IMR-90 (cell line): ENCODE measurements at regions not wholly inside any gene's neighbourhood (a gene's known extent, or its start where the extent isn't known, plus 50 kb on each side); places are given as distances from the start of the nearest gene placed in this dataset.

ENCODE experiments used
- ATAC-seq: fragments of 200-7000 bp; cut with Tn5 transposase; 2 replicates; pipeline ENCODE4 v1.9.1; 2020; ENCODE audit warnings: low read depth, mild to moderate bottlenecking, moderate library complexity
- BruUV-seq: library from RNA; stranded (reverse); fragments of 400-500 nt; replicated peaks from 2 replicates; lab custom pipeline; 2021; lab: Mats Ljungman, UMichigan
- CTCF ChIA-PET: fragments of 300-600 bp; formaldehyde crosslinking; extraction: SDS; loops from one replicate; lab custom pipeline; 2021; ENCODE audit warnings: antibody characterized with exemption; lab: Yijun Ruan, JAX
- POLR2A ChIA-PET: fragments of 300-600 bp; sonication (Branson Sonifier 250); formaldehyde crosslinking; loops from one replicate; lab custom pipeline; 2022; ENCODE audit warnings: antibody characterized with exemption; ENCODE audit not compliant: unreplicated experiment; lab: Charles Lee
- DNase-seq: peaks from one replicate; pipeline ENCODE4 v3.0.0; 2013
- H2AFZ ChIP-seq: replicated peaks from 2 replicates; pipeline ENCODE3; 2013; ENCODE audit warnings: low read length, mild to moderate bottlenecking; ENCODE audit not compliant: poor library complexity
- H2AK5ac ChIP-seq: 2 replicates; pipeline ENCODE4 v1.6.1; 2013; ENCODE audit warnings: low read depth, low read length, inconsistent platforms
- H2AK9ac ChIP-seq: replicated peaks from 2 replicates; pipeline ENCODE3; 2013; ENCODE audit warnings: mild to moderate bottlenecking, low read depth, low read length, moderate library complexity; ENCODE audit not compliant: poor library complexity
- H2BK120ac ChIP-seq: 2 replicates; pipeline ENCODE4 v1.6.1; 2013; ENCODE audit warnings: low read depth, low read length, inconsistent platforms
- H2BK15ac ChIP-seq: 3 replicates; pipeline ENCODE4 v1.6.1; 2013; ENCODE audit warnings: low read depth, low read length, inconsistent platforms
- H2BK20ac ChIP-seq: 2 replicates; pipeline ENCODE4 v1.6.1; 2013; ENCODE audit warnings: low read depth, mild to moderate bottlenecking, inconsistent platforms, low read length, moderate library complexity
- H2BK5ac ChIP-seq: 2 replicates; pipeline ENCODE4 v1.6.1; 2013; ENCODE audit warnings: mild to moderate bottlenecking, low read depth, low read length, inconsistent platforms; ENCODE audit not compliant: poor library complexity, severe bottlenecking
- H3K14ac ChIP-seq: replicated peaks from 2 replicates; pipeline ENCODE4 v1.6.1; 2013; ENCODE audit warnings: low read depth, low read length, inconsistent platforms
- H3K18ac ChIP-seq: 2 replicates; pipeline ENCODE4 v1.6.1; 2013; ENCODE audit warnings: low read depth, low read length, control low read depth
- H3K23ac ChIP-seq: 2 replicates; pipeline ENCODE4 v1.6.1; 2013; ENCODE audit warnings: low read depth, low read length, inconsistent platforms
- H3K27ac ChIP-seq: 2 replicates; pipeline ENCODE4 v1.5.1; 2013; ENCODE audit warnings: mild to moderate bottlenecking, control low read depth, low read length; ENCODE audit not compliant: insufficient read depth
- H3K27me3 ChIP-seq: 2 replicates; pipeline ENCODE4 v1.6.1; 2013; ENCODE audit warnings: low read length; ENCODE audit not compliant: control insufficient read depth, insufficient read depth
- H3K36me3 ChIP-seq: 2 replicates; pipeline ENCODE4 v1.6.1; 2013; ENCODE audit warnings: low read length, mixed read lengths; ENCODE audit not compliant: control insufficient read depth, insufficient read depth
- H3K4ac ChIP-seq: 2 replicates; pipeline ENCODE4 v1.6.1; 2013; ENCODE audit warnings: low read depth, low read length, inconsistent platforms
- H3K4me1 ChIP-seq: 2 replicates; pipeline ENCODE4 v1.6.1; 2013; ENCODE audit warnings: low read length, mixed read lengths; ENCODE audit not compliant: control insufficient read depth, insufficient read depth
- H3K4me2 ChIP-seq: 2 replicates; pipeline ENCODE4 v1.6.1; 2013; ENCODE audit warnings: low read depth, mild to moderate bottlenecking, control low read depth, low read length, moderate library complexity
- H3K4me3 ChIP-seq: 2 replicates; pipeline ENCODE4 v1.5.1; 2013; ENCODE audit warnings: low read depth, mild to moderate bottlenecking, control low read depth, low read length, moderate library complexity; ENCODE audit not compliant: insufficient read depth
- H3K56ac ChIP-seq: 2 replicates; pipeline ENCODE4 v1.6.1; 2013; ENCODE audit warnings: low read length, inconsistent platforms; ENCODE audit not compliant: insufficient read depth; ENCODE audit errors: extremely low read depth
- H3K79me1 ChIP-seq, 2 experiments: 2 replicates each; pipeline ENCODE4 v1.6.1; 2013; ENCODE audit warnings: low read length in 2 of 2, inconsistent platforms in 1 of 2, low read depth in 1 of 2
- H3K9ac ChIP-seq: 2 replicates; pipeline ENCODE4 v1.6.1; 2013; ENCODE audit warnings: low read depth, low read length, control low read depth
- H3K9me1 ChIP-seq: 2 replicates; pipeline ENCODE4 v1.6.1; 2013; ENCODE audit warnings: low read length, inconsistent platforms; ENCODE audit not compliant: insufficient read depth
- H3K9me3 ChIP-seq: 2 replicates; pipeline ENCODE4 v1.6.1; 2013; ENCODE audit warnings: low read length; ENCODE audit not compliant: control insufficient read depth, insufficient read depth
- H4K20me1 ChIP-seq: 2 replicates; pipeline ENCODE4 v1.6.1; 2013; ENCODE audit warnings: low read length, inconsistent platforms; ENCODE audit not compliant: insufficient read depth
- H4K5ac ChIP-seq: 2 replicates; pipeline ENCODE4 v1.6.1; 2013; ENCODE audit warnings: mild to moderate bottlenecking, low read depth, low read length, control low read depth
- H4K8ac ChIP-seq, 2 experiments: 2 replicates each; pipeline ENCODE4 v1.6.1; 2013; ENCODE audit warnings: low read depth in 2 of 2, low read length in 2 of 2, control low read depth in 1 of 2, inconsistent platforms in 1 of 2
- H4K91ac ChIP-seq: 2 replicates; pipeline ENCODE4 v1.6.1; 2013; ENCODE audit warnings: low read depth, low read length, inconsistent platforms; ENCODE audit not compliant: insufficient read depth
- BHLHE40 ChIP-seq: fragments of 150-350 bp; IDR thresholded peaks from 2 replicates; pipeline ENCODE4 v1.6.1; 2016; ENCODE audit warnings: mild to moderate bottlenecking, low read depth, low read length
- CHD1 ChIP-seq: IDR thresholded peaks from 2 replicates; pipeline ENCODE4 v1.6.1; 2012; ENCODE audit warnings: low read depth, low read length, improper control_type of control experiment
- NFE2L2 ChIP-seq: fragments of 150-350 bp; IDR thresholded peaks from 2 replicates; pipeline ENCODE4 v1.6.1; 2016; ENCODE audit warnings: low read depth, mild to moderate bottlenecking, low read length
- RAD21 ChIP-seq: IDR thresholded peaks from 2 replicates; pipeline ENCODE4 v1.6.1; 2012; ENCODE audit warnings: low read length, improper control_type of control experiment
- RCOR1 ChIP-seq: IDR thresholded peaks from 2 replicates; pipeline ENCODE4 v1.6.1; 2012; ENCODE audit warnings: mild to moderate bottlenecking, low read length, improper control_type of control experiment; ENCODE audit not compliant: insufficient replicate concordance
- RFX5 ChIP-seq: IDR thresholded peaks from 2 replicates; pipeline ENCODE4 v1.8.0; 2012; ENCODE audit warnings: low read depth, mild to moderate bottlenecking, low read length, moderate library complexity
- WGBS, 2 experiments: methylation state at CpG; one replicate each; pipeline versions ENCODE4 v1.1.5 to v1.1.7; 2013; ENCODE audit warnings: missing lambda C conversion rate in 2 of 2; ENCODE audit not compliant: insufficient read length in 1 of 2; ENCODE audit errors: extremely low coverage in 2 of 2; 5-methylcytosine and 5-hydroxymethylcytosine counted together
- dilution Hi-C: fragments of 300-500 bp; cut with HindIII; formaldehyde crosslinking; loops from one replicate; pipeline ENCODE4 v1.14.3; 2018; ENCODE audit warnings: low sequenced_read_pairs; ENCODE audit not compliant: unreplicated experiment
- in situ Hi-C: fragments of 300-500 bp; cut with MboI; formaldehyde crosslinking; loops from 3 replicates; pipeline ENCODE4 v1.14.3; 2019; ENCODE audit warnings: low sequenced_read_pairs, inconsistent platforms, mixed read lengths
- intact Hi-C: fragments of 100-400 bp; cut with micrococcal nuclease; formaldehyde crosslinking; loops from 2 replicates; pipeline ENCODE4 v1.10.0; 2022
- TF ChIP-seq, protein P1 (sequence below): fragments of 150-350 bp; IDR thresholded peaks from 2 replicates; pipeline ENCODE4 v1.6.1; 2017; ENCODE audit warnings: mild to moderate bottlenecking, antibody characterized with exemption, low read length, low read depth
- TF ChIP-seq, protein P2 (sequence below): fragments of 150-350 bp; IDR thresholded peaks from 2 replicates; pipeline ENCODE4 v1.6.1; 2016; ENCODE audit warnings: low read depth, mild to moderate bottlenecking, low read length, moderate library complexity, borderline replicate concordance

DNA sequence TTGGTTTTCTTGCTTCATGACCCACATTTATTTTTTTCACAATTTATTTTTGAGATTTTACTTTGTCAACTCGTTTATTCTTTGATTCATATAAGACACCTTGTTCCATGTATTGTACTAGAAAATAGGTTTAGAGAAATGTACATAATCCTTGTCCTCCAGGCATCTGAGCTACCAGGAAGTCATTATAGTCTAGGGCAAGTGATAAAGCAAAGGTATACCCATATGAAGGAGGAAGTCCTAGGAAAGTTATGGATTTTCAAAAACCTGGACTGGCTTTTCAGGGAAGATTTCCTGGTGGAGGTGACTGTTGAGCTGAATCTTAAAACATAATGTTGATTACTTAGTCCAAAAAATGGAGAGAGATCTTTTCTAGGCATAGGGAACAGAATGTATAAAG is 98.8 kb upstream of the SHISA6 start:
- no peak overlapping the region for H3K9ac ChIP-seq
- no peak overlapping the region for H3K56ac ChIP-seq
- CTCF ChIA-PET = interaction anchor here (0.6 kb wide), 1 partner anchor 363 kb away, joined by 6 read pairs; no protein-coding TSS in a partner anchor
- no peaks in the 10 kb centered on the region for H3K79me1 ChIP-seq
- in situ Hi-C loops (no loop called here), intact Hi-C loops (no loop called here), dilution Hi-C loops (no loop called here)
- H2BK20ac ChIP-seq = no peak overlapping the region
- POLR2A ChIA-PET = no interaction called here
- no peak for ATAC-seq
- H3K23ac ChIP-seq = no peak overlapping the region
- no peak for DNase-seq
- H3K14ac ChIP-seq = no peak overlapping the region
- H3K18ac ChIP-seq = no peak overlapping the region
- no peak overlapping the region for H3K4me2 ChIP-seq
- H3K4me1 ChIP-seq = no peaks in the 10 kb centered on the region
- no peak overlapping the region for H2AK9ac ChIP-seq
- WGBS, 2 experiments = no CpG with 5 or more reads among the region's 1 CpG
- H3K4ac ChIP-seq = no peak overlapping the region
- no peaks in the 10 kb centered on the region for H3K36me3 ChIP-seq
- H3K27ac ChIP-seq = no peak overlapping the region
- H4K8ac ChIP-seq = no peak overlapping the region
- peaks cover 8% of the 10 kb centered on the region for H3K9me3 ChIP-seq
- no peaks in the 10 kb centered on the region for H4K20me1 ChIP-seq
- no peak overlapping the region for H4K5ac ChIP-seq
- H3K27me3 ChIP-seq = no peaks in the 10 kb centered on the region
- no peaks in the 10 kb centered on the region for H3K9me1 ChIP-seq
- no peak overlapping the region for H2BK120ac ChIP-seq
- no peak overlapping the region for H4K91ac ChIP-seq
- no peak overlapping the region for H3K4me3 ChIP-seq
- BruUV-seq = no TSS peak
- TF ChIP-seq RFX5 (no peak), RCOR1 (no peak), RAD21 (no peak), BHLHE40 (no peak), NFE2L2 (no peak), CHD1 (no peak)
- TF ChIP-seq, protein P1, sequence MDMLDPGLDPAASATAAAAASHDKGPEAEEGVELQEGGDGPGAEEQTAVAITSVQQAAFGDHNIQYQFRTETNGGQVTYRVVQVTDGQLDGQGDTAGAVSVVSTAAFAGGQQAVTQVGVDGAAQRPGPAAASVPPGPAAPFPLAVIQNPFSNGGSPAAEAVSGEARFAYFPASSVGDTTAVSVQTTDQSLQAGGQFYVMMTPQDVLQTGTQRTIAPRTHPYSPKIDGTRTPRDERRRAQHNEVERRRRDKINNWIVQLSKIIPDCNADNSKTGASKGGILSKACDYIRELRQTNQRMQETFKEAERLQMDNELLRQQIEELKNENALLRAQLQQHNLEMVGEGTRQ = no peak
- TF ChIP-seq, protein P2, sequence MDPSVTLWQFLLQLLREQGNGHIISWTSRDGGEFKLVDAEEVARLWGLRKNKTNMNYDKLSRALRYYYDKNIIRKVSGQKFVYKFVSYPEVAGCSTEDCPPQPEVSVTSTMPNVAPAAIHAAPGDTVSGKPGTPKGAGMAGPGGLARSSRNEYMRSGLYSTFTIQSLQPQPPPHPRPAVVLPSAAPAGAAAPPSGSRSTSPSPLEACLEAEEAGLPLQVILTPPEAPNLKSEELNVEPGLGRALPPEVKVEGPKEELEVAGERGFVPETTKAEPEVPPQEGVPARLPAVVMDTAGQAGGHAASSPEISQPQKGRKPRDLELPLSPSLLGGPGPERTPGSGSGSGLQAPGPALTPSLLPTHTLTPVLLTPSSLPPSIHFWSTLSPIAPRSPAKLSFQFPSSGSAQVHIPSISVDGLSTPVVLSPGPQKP = no peak
- H2BK5ac ChIP-seq = no peak overlapping the region
- no peak overlapping the region for H2BK15ac ChIP-seq
- no peak overlapping the region for H2AFZ ChIP-seq
- H2AK5ac ChIP-seq = no peak overlapping the region
